ENCODE measurements at regions not wholly inside any gene's neighbourhood (a gene's known extent, or its start where the extent isn't known, plus 50 kb on each side); places are given as distances from the start of the nearest gene placed in this dataset.

DNA sequence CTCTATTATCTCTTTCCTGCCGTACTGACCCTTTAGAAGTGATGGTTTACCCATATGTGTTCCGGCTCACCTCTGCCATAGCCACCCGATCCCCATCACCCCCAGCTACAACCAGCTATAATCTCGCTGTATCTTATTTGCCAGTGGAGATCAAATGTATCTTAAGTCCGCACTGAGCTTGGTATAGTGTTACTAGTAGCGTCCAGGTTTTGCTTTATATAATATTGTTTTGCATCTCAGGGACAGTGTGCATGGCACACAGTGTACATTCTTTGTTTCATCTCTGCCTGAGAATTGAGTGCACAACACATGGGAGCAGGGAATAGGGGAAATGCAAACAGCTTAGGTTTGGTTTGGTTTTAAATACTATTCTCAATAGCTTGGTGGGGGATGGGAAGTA is 135.8 kb upstream of the SNX2 start:
- Histone ChIP-seq H2BK20ac (ENCODE audit: low read depth, low read length) (no peak overlapping the region), H3K4me1 (ENCODE audit: control insufficient read depth, insufficient read depth, low read length) (no peaks in the 10 kb centered on the region), H3K56ac (ENCODE audit: extremely low read depth, insufficient read depth, low read length) (no peak overlapping the region), H3K18ac (ENCODE audit: low read depth, low read length) (no peak overlapping the region), H4K91ac (ENCODE audit: insufficient read depth, low read depth, low read length) (no peak overlapping the region), H4K20me1 (ENCODE audit: insufficient read depth, low read length) (no peaks in the 10 kb centered on the region), H3K4me3 (ENCODE audit: insufficient read depth, low read depth, low read length) (no peak overlapping the region), H3K4ac (ENCODE audit: low read depth, low read length) (no peak overlapping the region), H3K14ac (replicated peaks; ENCODE audit: low read depth, low read length) (no peak overlapping the region), H3K23ac (ENCODE audit: low read depth, low read length) (no peak overlapping the region), H3K27me3 (ENCODE audit: control insufficient read depth, insufficient read depth, low read length) (no peaks in the 10 kb centered on the region), H4K5ac (ENCODE audit: low read depth, low read length) (no peak overlapping the region), H3K36me3 (ENCODE audit: control insufficient read depth, insufficient read depth, low read length) (no peaks in the 10 kb centered on the region), H2AFZ (replicated peaks; ENCODE audit: low read length, poor library complexity) (no peak overlapping the region), H3K9me1 (ENCODE audit: insufficient read depth, low read length) (no peaks in the 10 kb centered on the region), H2AK5ac (ENCODE audit: low read depth, low read length) (no peak overlapping the region), H2BK120ac (ENCODE audit: low read depth, low read length) (no peak overlapping the region), H3K4me2 (ENCODE audit: low read depth, low read length) (no peak overlapping the region), H3K27ac (ENCODE audit: insufficient read depth, low read length) (no peak overlapping the region), H2AK9ac (replicated peaks; ENCODE audit: low read depth, low read length, poor library complexity) (no peak overlapping the region), H2BK5ac (ENCODE audit: low read depth, low read length, poor library complexity, severe bottlenecking) (no peak overlapping the region), H2BK15ac (ENCODE audit: low read depth, low read length) (no peak overlapping the region), H3K9me3 (ENCODE audit: control insufficient read depth, insufficient read depth, low read length) (no peaks in the 10 kb centered on the region), H4K8ac (ENCODE audit: low read depth in 2 of 2, low read length in 2 of 2) (no peak overlapping the region), H3K79me1 (ENCODE audit: low read depth in 1 of 2, low read length in 2 of 2) (no peaks in the 10 kb centered on the region), H3K9ac (ENCODE audit: low read depth, low read length) (no peak overlapping the region)
- 50% methylated on average over 1 of the region's 6 CpGs; no CpG with 5 or more reads in 1 of the 2 experiments for WGBS, 2 experiments (ENCODE audit: extremely low coverage in 2 of 2, insufficient read length in 1 of 2)
- dilution Hi-C loops (cut with HindIII; ENCODE audit: low sequenced_read_pairs, unreplicated experiment) (no loop called here), intact Hi-C loops (cut with micrococcal nuclease) (no loop called here), in situ Hi-C loops (cut with MboI; ENCODE audit: low sequenced_read_pairs) (no loop called here)
- BruUV-seq (replicated peaks): no TSS peak
- ChIA-PET POLR2A (ENCODE audit: unreplicated experiment) (no interaction called here), CTCF (no interaction called here)
- TF ChIP-seq, protein P1, sequence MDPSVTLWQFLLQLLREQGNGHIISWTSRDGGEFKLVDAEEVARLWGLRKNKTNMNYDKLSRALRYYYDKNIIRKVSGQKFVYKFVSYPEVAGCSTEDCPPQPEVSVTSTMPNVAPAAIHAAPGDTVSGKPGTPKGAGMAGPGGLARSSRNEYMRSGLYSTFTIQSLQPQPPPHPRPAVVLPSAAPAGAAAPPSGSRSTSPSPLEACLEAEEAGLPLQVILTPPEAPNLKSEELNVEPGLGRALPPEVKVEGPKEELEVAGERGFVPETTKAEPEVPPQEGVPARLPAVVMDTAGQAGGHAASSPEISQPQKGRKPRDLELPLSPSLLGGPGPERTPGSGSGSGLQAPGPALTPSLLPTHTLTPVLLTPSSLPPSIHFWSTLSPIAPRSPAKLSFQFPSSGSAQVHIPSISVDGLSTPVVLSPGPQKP (IDR thresholded peaks at IDR 0.05; ENCODE audit: borderline replicate concordance, low read depth, low read length): no peak
- no peak for TF ChIP-seq MXI1 (IDR thresholded peaks at IDR 0.05; ENCODE audit: borderline replicate concordance, low read depth, low read length)
- TF ChIP-seq CEBPB (IDR thresholded peaks at IDR 0.05; ENCODE audit: low read depth, low read length): no peak
- TF ChIP-seq SMC3 (IDR thresholded peaks at IDR 0.05; ENCODE audit: low read depth, low read length): no peak
- no peak for TF ChIP-seq CHD1 (IDR thresholded peaks at IDR 0.05; ENCODE audit: low read depth, low read length)
- TF ChIP-seq, protein P2, sequence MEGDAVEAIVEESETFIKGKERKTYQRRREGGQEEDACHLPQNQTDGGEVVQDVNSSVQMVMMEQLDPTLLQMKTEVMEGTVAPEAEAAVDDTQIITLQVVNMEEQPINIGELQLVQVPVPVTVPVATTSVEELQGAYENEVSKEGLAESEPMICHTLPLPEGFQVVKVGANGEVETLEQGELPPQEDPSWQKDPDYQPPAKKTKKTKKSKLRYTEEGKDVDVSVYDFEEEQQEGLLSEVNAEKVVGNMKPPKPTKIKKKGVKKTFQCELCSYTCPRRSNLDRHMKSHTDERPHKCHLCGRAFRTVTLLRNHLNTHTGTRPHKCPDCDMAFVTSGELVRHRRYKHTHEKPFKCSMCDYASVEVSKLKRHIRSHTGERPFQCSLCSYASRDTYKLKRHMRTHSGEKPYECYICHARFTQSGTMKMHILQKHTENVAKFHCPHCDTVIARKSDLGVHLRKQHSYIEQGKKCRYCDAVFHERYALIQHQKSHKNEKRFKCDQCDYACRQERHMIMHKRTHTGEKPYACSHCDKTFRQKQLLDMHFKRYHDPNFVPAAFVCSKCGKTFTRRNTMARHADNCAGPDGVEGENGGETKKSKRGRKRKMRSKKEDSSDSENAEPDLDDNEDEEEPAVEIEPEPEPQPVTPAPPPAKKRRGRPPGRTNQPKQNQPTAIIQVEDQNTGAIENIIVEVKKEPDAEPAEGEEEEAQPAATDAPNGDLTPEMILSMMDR (conservative IDR thresholded peaks at IDR 0.05; ENCODE audit: low read depth, low read length): no peak
- no peak for TF ChIP-seq MAZ (IDR thresholded peaks at IDR 0.05; ENCODE audit: borderline replicate concordance, low read depth, low read length)
- TF ChIP-seq, protein P3, sequence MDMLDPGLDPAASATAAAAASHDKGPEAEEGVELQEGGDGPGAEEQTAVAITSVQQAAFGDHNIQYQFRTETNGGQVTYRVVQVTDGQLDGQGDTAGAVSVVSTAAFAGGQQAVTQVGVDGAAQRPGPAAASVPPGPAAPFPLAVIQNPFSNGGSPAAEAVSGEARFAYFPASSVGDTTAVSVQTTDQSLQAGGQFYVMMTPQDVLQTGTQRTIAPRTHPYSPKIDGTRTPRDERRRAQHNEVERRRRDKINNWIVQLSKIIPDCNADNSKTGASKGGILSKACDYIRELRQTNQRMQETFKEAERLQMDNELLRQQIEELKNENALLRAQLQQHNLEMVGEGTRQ (IDR thresholded peaks at IDR 0.05; ENCODE audit: low read depth, low read length): no peak
- no peak for TF ChIP-seq RFX5 (IDR thresholded peaks at IDR 0.05; ENCODE audit: low read depth, low read length)
- TF ChIP-seq FOS (IDR thresholded peaks at IDR 0.05; ENCODE audit: low read depth, low read length): no peak
- TF ChIP-seq POLR2A (IDR thresholded peaks at IDR 0.05; ENCODE audit: low read depth, low read length): no peak
- no peak for TF ChIP-seq RAD21 (IDR thresholded peaks at IDR 0.05; ENCODE audit: low read length)
- no peak for TF ChIP-seq RCOR1 (IDR thresholded peaks at IDR 0.05; ENCODE audit: insufficient replicate concordance, low read length)
- no peak for TF ChIP-seq BHLHE40 (IDR thresholded peaks at IDR 0.05; ENCODE audit: low read depth, low read length)
- no peak for TF ChIP-seq NFE2L2 (IDR thresholded peaks at IDR 0.05; ENCODE audit: low read depth, low read length)
- ATAC-seq (ENCODE audit: low read depth) (no peak), DNase-seq (no peak)

Data from IMR-90 (cell line).